ENCODE measurements at regions not wholly inside any gene's neighbourhood (a gene's known extent, or its start where the extent isn't known, plus 50 kb on each side); places are given as distances from the start of the nearest gene placed in this dataset.

DNA sequence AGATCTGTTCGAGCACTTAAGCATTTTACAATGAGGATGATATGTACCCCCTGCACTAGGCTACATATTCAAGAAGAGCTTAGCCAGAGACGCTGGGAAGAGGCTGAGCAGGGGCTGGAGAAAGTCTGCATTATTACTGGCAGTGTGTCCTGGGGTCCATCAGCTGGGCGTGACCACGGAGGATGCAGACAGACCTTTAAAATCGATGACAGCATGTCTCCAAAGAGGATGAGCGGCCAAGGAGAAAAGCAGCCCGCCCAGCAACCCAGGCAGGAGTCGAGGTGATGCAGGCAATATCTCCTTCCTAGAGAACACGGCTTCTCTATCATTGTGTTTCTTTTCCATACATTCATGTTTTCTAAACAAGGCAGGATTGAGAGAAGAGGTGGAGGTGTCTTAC is 300.7 kb downstream of the USP46 start (continued):
- TF ChIP-seq TOE1 (IDR thresholded peaks at IDR 0.05; ENCODE audit: borderline replicate concordance) (no peak), TOE1 (CRISPR knock-in tag; IDR thresholded peaks at IDR 0.05; ENCODE audit: borderline replicate concordance, low read depth) (no peak), PHB (CRISPR knock-in tag; IDR thresholded peaks at IDR 0.05) (no peak)

DNA sequence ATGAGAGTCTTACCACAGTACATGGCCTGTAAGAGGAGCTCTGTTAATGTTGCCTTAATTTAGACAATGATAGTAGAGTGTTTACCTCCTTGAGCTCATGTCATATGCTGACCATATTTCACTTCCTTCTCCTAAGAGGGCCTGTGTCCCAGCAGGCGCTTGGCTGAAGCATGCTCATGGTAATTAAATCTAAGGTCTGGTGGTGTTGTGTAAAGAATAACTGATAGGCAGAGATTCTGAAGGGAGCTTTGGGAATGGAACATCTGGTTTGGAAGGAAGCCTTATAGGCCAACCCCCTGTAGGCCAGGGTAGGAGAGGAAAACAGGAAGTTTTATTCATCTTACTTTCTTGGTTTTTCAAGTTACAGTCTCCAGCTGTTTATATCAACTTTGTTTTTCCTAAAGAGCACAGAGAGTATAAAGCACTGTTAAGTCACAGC is 300.2 kb downstream of the USP46 start:
- no peak overlapping the region for H3K4me2 ChIP-seq (ENCODE audit: insufficient read depth, low read length)
- no peaks in the 10 kb centered on the region for H4K20me1 ChIP-seq (replicated peaks; ENCODE audit: control insufficient read depth, insufficient read depth, low read length)
- no peaks in the 10 kb centered on the region for H3K27me3 ChIP-seq (ENCODE audit: control insufficient read depth in 2 of 2, insufficient read depth in 2 of 2, low read length in 2 of 2)
- ATAC-seq (no peak), DNase-seq (ENCODE audit: extremely low read depth in 1 of 4, low spot score in 3 of 4) (no peak), FAIRE-seq (no peak)
- POLR2A ChIA-PET: no interaction called here
- H3K36me3 ChIP-seq (ENCODE audit: control insufficient read depth, insufficient read depth, low read length): no peaks in the 10 kb centered on the region
- no peak for TF ChIP-seq KDM2B (CRISPR knock-in tag; IDR thresholded peaks at IDR 0.05)
- TF ChIP-seq ETV1 (tag; conservative IDR thresholded peaks at IDR 0.05; ENCODE audit: low read depth): no peak
- no peak for TF ChIP-seq CBX5 (IDR thresholded peaks at IDR 0.05; ENCODE audit: borderline replicate concordance, low read depth)
- TF ChIP-seq, protein P1, sequence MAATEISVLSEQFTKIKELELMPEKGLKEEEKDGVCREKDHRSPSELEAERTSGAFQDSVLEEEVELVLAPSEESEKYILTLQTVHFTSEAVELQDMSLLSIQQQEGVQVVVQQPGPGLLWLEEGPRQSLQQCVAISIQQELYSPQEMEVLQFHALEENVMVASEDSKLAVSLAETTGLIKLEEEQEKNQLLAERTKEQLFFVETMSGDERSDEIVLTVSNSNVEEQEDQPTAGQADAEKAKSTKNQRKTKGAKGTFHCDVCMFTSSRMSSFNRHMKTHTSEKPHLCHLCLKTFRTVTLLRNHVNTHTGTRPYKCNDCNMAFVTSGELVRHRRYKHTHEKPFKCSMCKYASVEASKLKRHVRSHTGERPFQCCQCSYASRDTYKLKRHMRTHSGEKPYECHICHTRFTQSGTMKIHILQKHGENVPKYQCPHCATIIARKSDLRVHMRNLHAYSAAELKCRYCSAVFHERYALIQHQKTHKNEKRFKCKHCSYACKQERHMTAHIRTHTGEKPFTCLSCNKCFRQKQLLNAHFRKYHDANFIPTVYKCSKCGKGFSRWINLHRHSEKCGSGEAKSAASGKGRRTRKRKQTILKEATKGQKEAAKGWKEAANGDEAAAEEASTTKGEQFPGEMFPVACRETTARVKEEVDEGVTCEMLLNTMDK (IDR thresholded peaks at IDR 0.05; ENCODE audit: borderline replicate concordance, insufficient read depth, low read depth, low read length, poor library complexity, severe bottlenecking): no peak
- TF ChIP-seq SREBF2 (CRISPR knock-in tag; IDR thresholded peaks at IDR 0.05): no peak
- TF ChIP-seq PTBP1 (IDR thresholded peaks at IDR 0.05; ENCODE audit: low read depth, low read length): no peak
- TF ChIP-seq TARDBP (IDR thresholded peaks at IDR 0.05): no peak
- TF ChIP-seq MED1 (CRISPR knock-in tag; IDR thresholded peaks at IDR 0.05; ENCODE audit: borderline replicate concordance): no peak
- TF ChIP-seq, protein P2, sequence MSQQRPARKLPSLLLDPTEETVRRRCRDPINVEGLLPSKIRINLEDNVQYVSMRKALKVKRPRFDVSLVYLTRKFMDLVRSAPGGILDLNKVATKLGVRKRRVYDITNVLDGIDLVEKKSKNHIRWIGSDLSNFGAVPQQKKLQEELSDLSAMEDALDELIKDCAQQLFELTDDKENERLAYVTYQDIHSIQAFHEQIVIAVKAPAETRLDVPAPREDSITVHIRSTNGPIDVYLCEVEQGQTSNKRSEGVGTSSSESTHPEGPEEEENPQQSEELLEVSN (IDR thresholded peaks at IDR 0.05; ENCODE audit: borderline replicate concordance in 1 of 2, extremely low read depth in 1 of 2, insufficient read depth in 1 of 2, insufficient read length in 1 of 2, low read depth in 1 of 2, low read length in 1 of 2, poor library complexity in 1 of 2, severe bottlenecking in 1 of 2): no peak
- CTCF ChIA-PET (ENCODE audit: low intra/inter-chr PET ratio): no interaction called here
- BruUV-seq (replicated peaks): no TSS peak
- no peaks in the 10 kb centered on the region for H3K9me1 ChIP-seq (ENCODE audit: control insufficient read depth, insufficient read depth, low read length)
- no peak overlapping the region for H3K9ac ChIP-seq (ENCODE audit: insufficient read depth in 1 of 2, low read depth in 2 of 2, low read length in 2 of 2)
- in situ Hi-C loops (cut with MboI) (no loop called here), intact Hi-C loops (cut with micrococcal nuclease) (no loop called here)
- no peak overlapping the region for H3K4me3 ChIP-seq
- no peaks in the 10 kb centered on the region for H3K4me1 ChIP-seq (replicated peaks in 1 of 2; ENCODE audit: control insufficient read depth in 2 of 2, insufficient read depth in 2 of 2, low read length in 2 of 2)
- H2AFZ ChIP-seq (ENCODE audit: low read depth, low read length): no peak overlapping the region
- no peaks in the 10 kb centered on the region for H3K79me2 ChIP-seq (ENCODE audit: control insufficient read depth, insufficient read depth, low read length)
- no peak overlapping the region for H3K27ac ChIP-seq (ENCODE audit: extremely low read depth, low read depth, low read length)
- WGBS (ENCODE audit: insufficient coverage, low coverage, missing lambda C conversion rate): 0% methylated on average over 1 of the region's 1 CpG
- no peaks in the 10 kb centered on the region for H3K9me3 ChIP-seq (replicated peaks; ENCODE audit: control insufficient read depth, insufficient read depth, low read depth, low read length)
